HepG2 (cell line): ENCODE measurements at regions not wholly inside any gene's neighbourhood (a gene's known extent, or its start where the extent isn't known, plus 50 kb on each side); places are given as distances from the start of the nearest gene placed in this dataset.

Experiments used
- ARHGAP35 ChIP-seq: sonication (generic); formaldehyde crosslinking; IDR thresholded peaks from 2 replicates; pipeline ENCODE4 v1.9.0; 2022; ENCODE audit warnings: mild to moderate bottlenecking, inconsistent platforms, moderate library complexity, missing genetic modification reagents, borderline replicate concordance
- MEIS2 ChIP-seq: sonication (generic); formaldehyde crosslinking; IDR thresholded peaks from 2 replicates; pipeline ENCODE4 v1.9.0; 2021; ENCODE audit warnings: mild to moderate bottlenecking, missing genetic modification reagents
- TOPORS ChIP-seq: sonication (generic); formaldehyde crosslinking; IDR thresholded peaks from 2 replicates; pipeline ENCODE4 v1.8.0; 2023; ENCODE audit warnings: mild to moderate bottlenecking, missing genetic modification reagents
- ZC3H4 ChIP-seq: sonication (generic); formaldehyde crosslinking; IDR thresholded peaks from 2 replicates; pipeline ENCODE4 v1.4.0; 2020; ENCODE audit warnings: missing genetic modification reagents, borderline replicate concordance
- ZNF138 ChIP-seq: sonication (generic); formaldehyde crosslinking; IDR thresholded peaks from 2 replicates; pipeline ENCODE4 v1.5.0; 2020; ENCODE audit warnings: mild to moderate bottlenecking, low read depth, missing genetic modification reagents
- ZNF234 ChIP-seq: sonication (generic); formaldehyde crosslinking; conservative IDR thresholded peaks from 2 replicates; pipeline ENCODE4 v1.5.1; 2020; ENCODE audit warnings: mild to moderate bottlenecking, missing genetic modification reagents
- ZNF772 ChIP-seq: sonication (generic); formaldehyde crosslinking; IDR thresholded peaks from 2 replicates; pipeline ENCODE4 v1.5.0; 2020; ENCODE audit warnings: mild to moderate bottlenecking, missing genetic modification reagents
- TF ChIP-seq, protein P1 (sequence below): sonication (generic); formaldehyde crosslinking; IDR thresholded peaks from 2 replicates; pipeline ENCODE4 v1.9.0; 2022; ENCODE audit warnings: low read depth, missing genetic modification reagents
- TF ChIP-seq, protein P2 (sequence below): sonication (generic); formaldehyde crosslinking; IDR thresholded peaks from 2 replicates; pipeline ENCODE4 v1.4.0; 2020; ENCODE audit warnings: mild to moderate bottlenecking, low read depth, missing genetic modification reagents
- TF ChIP-seq, protein P3 (sequence below): IDR thresholded peaks from 2 replicates; pipeline ENCODE4 v1.6.1; 2012; ENCODE audit warnings: low read length, improper control_type of control experiment
- TF ChIP-seq, protein P4 (sequence below): sonication (generic); formaldehyde crosslinking; IDR thresholded peaks from 2 replicates; pipeline ENCODE4 v1.4.0; 2020; ENCODE audit warnings: mild to moderate bottlenecking, missing genetic modification reagents
- TF ChIP-seq, protein P5 (sequence below): sonication (generic); formaldehyde crosslinking; conservative IDR thresholded peaks from 2 replicates; pipeline ENCODE4 v1.8.0; 2022; ENCODE audit warnings: missing genetic modification reagents
- TF ChIP-seq, protein P6 (sequence below): sonication (generic); formaldehyde crosslinking; IDR thresholded peaks from 2 replicates; pipeline ENCODE4 v1.4.0; 2020; ENCODE audit warnings: mild to moderate bottlenecking, low read depth, missing genetic modification reagents

DNA sequence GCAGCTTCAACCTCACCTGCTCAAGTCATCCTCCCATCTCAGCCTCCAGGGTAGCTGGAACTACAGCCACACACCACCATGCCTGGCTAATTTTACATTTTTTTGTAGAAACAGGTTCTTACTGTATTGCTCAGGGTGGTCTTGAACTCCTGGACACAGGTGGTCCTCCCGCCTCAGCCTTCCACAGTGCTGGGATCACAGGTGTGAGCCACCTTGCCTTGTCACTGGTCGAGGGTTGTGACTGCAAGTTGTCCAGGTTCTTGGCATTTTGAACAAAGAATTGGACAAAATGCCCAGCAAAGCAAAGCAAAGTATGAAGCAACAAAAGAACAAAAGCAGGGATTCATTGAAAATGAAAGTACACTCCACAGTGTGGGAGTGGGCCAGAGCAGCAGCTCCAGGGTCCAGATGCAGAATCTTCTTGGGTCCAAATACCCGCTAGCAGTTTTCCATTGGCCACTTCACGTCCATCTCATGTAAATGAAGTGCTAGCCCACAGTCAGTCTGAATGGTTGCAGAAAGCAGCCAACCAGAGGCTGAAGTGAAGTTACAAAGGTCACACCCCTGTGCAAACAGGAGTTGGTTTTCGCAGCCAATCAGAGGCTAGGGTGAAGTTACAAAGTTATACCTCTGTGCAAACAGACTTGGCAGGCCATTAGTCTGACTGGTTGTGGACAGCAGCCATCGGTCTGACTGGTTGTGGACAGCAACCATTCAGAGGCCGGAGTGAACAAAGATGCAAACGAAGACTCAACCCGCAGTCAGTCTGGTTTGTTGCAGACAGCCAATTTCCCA lies 109.5 kb upstream of the KIF26B start (continued):
- TF ChIP-seq, protein P1, sequence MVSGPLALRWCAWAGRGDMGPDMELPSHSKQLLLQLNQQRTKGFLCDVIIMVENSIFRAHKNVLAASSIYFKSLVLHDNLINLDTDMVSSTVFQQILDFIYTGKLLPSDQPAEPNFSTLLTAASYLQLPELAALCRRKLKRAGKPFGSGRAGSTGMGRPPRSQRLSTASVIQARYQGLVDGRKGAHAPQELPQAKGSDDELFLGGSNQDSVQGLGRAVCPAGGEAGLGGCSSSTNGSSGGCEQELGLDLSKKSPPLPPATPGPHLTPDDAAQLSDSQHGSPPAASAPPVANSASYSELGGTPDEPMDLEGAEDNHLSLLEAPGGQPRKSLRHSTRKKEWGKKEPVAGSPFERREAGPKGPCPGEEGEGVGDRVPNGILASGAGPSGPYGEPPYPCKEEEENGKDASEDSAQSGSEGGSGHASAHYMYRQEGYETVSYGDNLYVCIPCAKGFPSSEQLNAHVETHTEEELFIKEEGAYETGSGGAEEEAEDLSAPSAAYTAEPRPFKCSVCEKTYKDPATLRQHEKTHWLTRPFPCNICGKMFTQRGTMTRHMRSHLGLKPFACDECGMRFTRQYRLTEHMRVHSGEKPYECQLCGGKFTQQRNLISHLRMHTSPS (CRISPR knock-in tag), result no peak
- 0 out of 2 replicates have a peak, but pooled peaks have one; percentile 55 for TF ChIP-seq MEIS2 (CRISPR knock-in tag)
- no peak for TF ChIP-seq TOPORS (CRISPR knock-in tag)
- TF ChIP-seq ZNF234 (CRISPR knock-in tag), result no peak
- TF ChIP-seq ARHGAP35 (CRISPR knock-in tag), result no peak
- TF ChIP-seq, protein P2, sequence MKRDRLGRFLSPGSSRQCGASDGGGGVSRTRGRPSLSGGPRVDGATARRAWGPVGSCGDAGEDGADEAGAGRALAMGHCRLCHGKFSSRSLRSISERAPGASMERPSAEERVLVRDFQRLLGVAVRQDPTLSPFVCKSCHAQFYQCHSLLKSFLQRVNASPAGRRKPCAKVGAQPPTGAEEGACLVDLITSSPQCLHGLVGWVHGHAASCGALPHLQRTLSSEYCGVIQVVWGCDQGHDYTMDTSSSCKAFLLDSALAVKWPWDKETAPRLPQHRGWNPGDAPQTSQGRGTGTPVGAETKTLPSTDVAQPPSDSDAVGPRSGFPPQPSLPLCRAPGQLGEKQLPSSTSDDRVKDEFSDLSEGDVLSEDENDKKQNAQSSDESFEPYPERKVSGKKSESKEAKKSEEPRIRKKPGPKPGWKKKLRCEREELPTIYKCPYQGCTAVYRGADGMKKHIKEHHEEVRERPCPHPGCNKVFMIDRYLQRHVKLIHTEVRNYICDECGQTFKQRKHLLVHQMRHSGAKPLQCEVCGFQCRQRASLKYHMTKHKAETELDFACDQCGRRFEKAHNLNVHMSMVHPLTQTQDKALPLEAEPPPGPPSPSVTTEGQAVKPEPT (CRISPR knock-in tag), result peak; percentile 41; the same call in 1 of the 2 replicates
- TF ChIP-seq, protein P3, sequence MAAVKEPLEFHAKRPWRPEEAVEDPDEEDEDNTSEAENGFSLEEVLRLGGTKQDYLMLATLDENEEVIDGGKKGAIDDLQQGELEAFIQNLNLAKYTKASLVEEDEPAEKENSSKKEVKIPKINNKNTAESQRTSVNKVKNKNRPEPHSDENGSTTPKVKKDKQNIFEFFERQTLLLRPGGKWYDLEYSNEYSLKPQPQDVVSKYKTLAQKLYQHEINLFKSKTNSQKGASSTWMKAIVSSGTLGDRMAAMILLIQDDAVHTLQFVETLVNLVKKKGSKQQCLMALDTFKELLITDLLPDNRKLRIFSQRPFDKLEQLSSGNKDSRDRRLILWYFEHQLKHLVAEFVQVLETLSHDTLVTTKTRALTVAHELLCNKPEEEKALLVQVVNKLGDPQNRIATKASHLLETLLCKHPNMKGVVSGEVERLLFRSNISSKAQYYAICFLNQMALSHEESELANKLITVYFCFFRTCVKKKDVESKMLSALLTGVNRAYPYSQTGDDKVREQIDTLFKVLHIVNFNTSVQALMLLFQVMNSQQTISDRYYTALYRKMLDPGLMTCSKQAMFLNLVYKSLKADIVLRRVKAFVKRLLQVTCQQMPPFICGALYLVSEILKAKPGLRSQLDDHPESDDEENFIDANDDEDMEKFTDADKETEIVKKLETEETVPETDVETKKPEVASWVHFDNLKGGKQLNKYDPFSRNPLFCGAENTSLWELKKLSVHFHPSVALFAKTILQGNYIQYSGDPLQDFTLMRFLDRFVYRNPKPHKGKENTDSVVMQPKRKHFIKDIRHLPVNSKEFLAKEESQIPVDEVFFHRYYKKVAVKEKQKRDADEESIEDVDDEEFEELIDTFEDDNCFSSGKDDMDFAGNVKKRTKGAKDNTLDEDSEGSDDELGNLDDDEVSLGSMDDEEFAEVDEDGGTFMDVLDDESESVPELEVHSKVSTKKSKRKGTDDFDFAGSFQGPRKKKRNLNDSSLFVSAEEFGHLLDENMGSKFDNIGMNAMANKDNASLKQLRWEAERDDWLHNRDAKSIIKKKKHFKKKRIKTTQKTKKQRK, result no peak
- no peak for TF ChIP-seq ZC3H4 (CRISPR knock-in tag)
- peak; percentile 57; the same call in 1 of the 2 replicates for TF ChIP-seq ZNF772 (CRISPR knock-in tag)
- TF ChIP-seq, protein P4, sequence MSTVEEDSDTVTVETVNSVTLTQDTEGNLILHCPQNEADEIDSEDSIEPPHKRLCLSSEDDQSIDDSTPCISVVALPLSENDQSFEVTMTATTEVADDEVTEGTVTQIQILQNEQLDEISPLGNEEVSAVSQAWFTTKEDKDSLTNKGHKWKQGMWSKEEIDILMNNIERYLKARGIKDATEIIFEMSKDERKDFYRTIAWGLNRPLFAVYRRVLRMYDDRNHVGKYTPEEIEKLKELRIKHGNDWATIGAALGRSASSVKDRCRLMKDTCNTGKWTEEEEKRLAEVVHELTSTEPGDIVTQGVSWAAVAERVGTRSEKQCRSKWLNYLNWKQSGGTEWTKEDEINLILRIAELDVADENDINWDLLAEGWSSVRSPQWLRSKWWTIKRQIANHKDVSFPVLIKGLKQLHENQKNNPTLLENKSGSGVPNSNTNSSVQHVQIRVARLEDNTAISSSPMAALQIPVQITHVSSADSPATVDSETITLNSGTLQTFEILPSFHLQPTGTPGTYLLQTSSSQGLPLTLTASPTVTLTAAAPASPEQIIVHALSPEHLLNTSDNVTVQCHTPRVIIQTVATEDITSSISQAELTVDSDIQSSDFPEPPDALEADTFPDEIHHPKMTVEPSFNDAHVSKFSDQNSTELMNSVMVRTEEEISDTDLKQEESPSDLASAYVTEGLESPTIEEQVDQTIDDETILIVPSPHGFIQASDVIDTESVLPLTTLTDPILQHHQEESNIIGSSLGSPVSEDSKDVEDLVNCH, result no peak
- TF ChIP-seq, protein P5, sequence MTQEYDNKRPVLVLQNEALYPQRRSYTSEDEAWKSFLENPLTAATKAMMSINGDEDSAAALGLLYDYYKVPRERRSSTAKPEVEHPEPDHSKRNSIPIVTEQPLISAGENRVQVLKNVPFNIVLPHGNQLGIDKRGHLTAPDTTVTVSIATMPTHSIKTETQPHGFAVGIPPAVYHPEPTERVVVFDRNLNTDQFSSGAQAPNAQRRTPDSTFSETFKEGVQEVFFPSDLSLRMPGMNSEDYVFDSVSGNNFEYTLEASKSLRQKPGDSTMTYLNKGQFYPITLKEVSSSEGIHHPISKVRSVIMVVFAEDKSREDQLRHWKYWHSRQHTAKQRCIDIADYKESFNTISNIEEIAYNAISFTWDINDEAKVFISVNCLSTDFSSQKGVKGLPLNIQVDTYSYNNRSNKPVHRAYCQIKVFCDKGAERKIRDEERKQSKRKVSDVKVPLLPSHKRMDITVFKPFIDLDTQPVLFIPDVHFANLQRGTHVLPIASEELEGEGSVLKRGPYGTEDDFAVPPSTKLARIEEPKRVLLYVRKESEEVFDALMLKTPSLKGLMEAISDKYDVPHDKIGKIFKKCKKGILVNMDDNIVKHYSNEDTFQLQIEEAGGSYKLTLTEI (CRISPR knock-in tag), result no peak
- TF ChIP-seq, protein P6, sequence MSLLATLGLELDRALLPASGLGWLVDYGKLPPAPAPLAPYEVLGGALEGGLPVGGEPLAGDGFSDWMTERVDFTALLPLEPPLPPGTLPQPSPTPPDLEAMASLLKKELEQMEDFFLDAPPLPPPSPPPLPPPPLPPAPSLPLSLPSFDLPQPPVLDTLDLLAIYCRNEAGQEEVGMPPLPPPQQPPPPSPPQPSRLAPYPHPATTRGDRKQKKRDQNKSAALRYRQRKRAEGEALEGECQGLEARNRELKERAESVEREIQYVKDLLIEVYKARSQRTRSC (CRISPR knock-in tag), result no peak
- no peak for TF ChIP-seq ZNF138 (CRISPR knock-in tag)
